HG02840 (cell line): ENCODE measurements at regions not wholly inside any gene's neighbourhood (a gene's known extent, or its start where the extent isn't known, plus 50 kb on each side); places are given as distances from the start of the nearest gene placed in this dataset.
A peak's percentile ranks its signal among the peaks of the same experiment; 100 is the strongest.

Experiments used
- ATAC-seq: cut with Tn5 transposase; IDR thresholded peaks from one replicate; pipeline ENCODE4 v1.9.1; 2021; ENCODE audit warnings: mild to moderate bottlenecking, moderate library complexity, moderate number of reproducible peaks; ENCODE audit not compliant: unreplicated experiment, low FRiP score

DNA sequence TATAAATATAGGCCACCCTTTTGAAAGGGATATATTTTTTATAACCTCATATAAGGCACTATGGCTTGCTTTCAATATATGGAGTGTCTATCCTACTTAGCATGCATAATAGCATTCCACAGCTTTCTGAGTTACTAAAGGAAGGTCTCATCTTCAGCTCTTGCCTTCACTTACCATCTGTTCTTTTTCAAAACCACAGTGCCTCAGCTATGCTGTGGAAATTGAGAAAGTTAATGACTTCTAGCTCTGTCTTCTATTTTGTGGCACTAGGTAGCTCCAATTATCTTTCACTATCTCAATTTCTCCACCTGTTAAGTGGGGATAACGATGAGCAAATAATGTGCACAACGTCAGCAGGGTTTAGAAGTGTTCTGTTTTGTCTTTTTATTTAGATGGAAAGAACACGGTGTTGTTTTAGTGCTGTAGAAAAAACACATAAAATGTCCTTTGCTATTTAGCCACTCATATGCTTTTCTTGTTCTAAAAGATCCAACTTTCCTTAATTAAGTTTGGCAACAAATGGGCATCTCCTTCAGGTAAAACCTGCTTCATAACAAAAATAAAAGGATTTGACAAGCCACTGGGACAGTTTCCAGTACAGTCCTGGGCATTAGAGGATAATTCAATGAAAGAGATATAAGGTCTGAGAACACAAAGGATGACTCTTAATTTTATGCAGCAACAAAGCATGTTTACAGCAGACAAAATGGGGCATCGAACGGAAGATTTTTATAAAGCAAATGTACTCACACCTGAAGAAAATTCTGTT lies 462.0 kb upstream of the SYT1 start:
- ATAC-seq: no peak

DNA sequence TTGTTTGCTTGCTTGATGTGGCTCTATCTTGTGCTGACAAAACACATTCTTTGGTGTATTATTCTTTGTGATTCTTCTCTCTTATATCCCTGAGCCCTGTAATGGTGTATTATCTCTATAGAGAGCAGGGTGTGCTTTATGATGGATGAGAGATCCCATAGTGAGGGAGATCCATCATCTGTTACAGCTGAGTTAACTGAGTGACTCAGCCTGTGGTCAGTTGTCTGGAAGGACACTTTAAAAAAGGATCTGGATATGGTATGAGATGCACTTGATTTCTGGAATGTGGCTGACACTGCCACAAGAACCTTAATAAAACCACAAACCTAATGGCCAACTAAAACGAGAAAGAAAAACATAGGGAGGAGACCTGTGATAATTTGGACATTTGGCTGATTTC lies 461.4 kb upstream of the SYT1 start:
- ATAC-seq: no peak

DNA sequence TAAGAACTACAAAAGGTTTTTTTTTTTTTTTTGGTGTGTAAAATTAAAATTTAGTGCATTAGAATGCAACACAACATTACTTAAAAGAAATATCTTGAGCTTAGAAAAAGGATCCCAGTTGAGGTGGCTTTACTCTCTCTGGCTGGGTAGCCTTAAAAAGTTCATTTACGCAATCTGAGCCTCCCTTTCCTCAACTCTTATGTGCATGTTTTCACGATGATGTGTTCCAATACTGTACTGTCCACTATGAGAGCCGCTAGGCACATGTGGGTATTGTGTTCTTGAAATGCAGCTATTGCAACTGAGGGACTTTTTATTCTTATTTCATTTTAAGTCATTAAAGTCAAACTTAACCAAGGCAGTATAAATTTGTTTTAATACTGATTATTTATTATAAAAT lies 460.9 kb upstream of the SYT1 start:
- ATAC-seq: no peak

DNA sequence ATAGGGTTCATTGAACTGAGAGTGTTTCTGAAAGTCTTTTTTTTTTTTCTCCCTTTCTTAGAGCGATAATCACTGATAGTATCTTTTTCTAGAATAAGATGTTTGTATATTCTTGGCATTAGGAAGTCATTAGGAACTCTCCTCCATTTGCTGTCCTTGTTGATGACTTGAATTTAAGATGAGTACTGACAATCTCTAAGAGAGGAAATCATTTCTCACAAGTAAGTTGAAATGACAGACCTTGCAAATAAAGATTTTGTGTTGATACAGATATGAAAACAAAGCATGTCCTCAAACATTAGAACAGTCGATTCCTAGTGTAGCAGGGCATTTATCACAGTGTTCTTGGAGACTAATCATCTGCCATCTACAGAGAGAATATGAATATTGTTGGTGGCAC lies 458.4 kb upstream of the SYT1 start:
- no peak for ATAC-seq

DNA sequence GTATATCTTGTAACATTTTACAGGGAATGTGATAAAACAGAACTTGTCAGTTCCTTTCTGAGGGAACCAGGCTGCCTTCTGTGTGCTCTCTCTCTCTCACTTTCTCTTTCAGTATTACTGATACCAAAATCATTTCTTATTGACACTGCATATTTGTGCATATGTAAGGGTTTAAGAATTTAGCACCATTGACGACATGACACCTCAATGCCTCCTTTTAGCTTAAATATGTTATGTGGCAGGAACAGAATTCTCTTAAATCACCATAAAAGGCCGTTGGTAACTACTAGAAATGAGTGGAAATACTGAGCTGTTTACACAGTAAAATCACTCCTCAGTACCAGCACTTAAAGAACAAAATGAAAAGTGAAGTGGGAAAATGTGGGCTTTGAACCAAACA lies 457.7 kb upstream of the SYT1 start:
- ATAC-seq: peak; percentile 57

DNA sequence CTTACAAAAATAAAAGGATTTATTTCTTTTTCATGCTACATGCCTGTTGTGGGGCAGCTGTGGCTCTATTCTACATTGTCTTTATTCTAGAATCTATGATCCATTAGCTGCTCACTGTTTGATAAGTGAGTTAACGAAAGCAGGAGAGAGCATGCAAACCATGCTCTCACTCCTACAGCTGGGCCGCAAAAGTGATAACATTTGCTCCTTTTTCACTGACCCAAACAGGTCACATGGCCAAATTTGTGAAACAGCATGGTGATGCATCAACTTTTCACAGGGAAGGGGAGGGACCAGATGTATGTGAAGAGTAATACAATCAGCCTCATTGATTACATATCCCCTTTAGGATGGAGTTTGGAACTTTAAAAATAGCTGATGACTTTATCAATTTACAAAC lies 456.9 kb upstream of the SYT1 start:
- ATAC-seq: no peak

DNA sequence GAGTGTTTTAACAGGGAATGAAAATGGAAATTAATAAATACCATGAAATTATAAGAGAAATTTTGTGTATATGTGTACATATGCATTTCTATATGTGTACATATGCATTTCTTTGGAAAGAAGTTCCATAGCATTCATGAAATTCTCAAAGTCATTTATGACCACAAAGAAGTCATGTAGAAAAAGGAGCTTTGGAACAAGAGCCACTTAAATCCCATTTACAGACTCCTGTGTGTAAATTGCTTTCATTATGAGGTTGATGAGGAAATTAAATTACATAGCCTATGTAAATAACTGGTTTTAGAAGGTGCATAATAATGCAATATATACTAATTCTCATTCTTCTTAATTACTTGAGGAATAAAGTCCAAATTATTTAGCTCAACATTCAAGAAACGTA lies 450.5 kb upstream of the SYT1 start:
- no peak for ATAC-seq

DNA sequence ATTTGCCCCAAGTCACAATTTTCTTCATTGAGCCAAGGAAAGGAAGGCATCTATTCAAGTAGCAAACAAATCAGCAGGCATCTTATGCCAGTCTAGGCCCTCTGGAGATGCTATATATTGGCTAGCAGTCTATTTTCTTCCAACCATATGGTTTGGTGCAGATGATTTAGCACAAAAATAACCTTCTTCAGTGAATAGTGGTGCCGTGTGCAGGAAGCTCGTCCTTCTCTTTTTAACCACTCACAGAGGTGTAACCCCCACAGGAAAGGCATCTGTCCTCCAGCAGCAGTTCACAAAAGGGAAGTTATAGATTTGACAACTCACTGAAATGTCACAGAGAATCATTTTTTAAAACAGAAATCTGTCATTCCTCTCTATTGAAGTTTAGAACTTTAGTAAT lies 445.7 kb upstream of the SYT1 start:
- ATAC-seq: no peak

DNA sequence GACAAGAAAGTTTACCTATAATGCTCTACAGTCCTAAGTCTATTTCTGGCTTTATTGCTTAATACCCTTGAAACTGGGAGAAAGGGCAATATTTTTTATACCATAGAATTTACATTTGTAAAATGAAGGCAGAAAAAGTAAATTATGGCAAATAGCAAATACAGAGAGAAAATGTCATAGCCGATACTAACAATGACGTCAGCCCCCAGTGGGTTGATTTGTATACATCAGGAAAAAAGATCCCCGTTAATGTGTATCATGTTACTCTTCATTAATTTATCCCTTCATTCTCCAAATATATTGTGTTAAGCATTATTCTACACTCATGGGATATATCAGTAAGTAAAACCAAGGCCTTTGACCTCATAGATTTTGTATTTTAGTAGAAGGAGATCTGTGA lies 445.1 kb upstream of the SYT1 start:
- no peak for ATAC-seq

DNA sequence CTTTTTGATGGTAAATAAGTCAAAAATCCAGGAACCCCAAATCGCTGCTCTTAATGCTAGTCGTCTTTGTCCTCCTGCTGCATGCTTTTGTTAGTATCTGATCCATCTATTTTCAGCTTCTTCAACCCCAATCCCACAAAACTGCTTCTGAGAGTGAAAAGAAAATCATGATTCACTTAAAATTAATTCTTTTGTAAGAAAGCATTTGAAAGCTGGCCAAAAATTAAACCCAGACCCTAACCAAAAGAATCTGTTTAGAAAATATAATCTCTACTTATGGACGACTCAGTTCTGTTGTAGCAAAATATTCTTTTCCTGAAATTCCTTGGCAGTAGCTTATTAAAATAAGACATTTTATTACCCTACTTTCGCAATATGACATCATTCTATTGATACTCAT lies 443.6 kb upstream of the SYT1 start:
- no peak for ATAC-seq

DNA sequence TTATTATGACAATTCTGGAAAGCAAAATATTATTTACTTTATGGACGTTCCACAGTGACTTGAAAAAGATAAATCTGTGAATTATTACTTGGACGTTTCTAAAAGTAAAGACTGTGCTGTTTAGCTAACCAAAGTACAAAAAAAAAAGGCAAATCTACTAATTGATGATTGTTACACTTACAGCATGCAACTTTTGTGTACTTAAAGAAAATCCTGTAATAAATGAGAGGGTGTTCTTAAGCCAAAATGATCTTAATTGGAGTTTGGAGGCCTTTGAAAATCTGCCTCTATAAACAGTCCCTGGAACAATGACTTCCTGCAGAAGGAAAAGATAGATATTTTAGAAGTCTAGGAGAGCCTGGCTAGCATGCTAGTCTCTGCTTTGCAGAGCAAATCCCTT lies 434.0 kb upstream of the SYT1 start:
- ATAC-seq: no peak

DNA sequence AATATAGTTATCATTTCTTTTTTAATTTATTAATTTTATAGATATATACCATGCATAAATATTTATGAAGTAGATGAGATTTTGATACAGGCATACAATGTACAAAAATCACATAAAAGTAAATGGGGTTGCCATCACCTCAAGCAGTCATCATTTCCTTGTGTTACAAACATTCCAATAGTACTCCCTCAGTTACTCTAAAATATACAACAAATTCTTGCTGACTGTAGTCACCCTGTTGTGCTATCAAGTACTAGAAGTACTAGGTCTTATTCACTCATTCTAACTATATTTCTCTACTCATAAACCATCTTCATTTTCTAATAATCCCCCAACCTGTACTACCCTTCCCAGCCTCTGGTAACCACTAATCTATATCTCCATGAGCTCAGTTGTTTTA lies 432.6 kb upstream of the SYT1 start:
- no peak for ATAC-seq

DNA sequence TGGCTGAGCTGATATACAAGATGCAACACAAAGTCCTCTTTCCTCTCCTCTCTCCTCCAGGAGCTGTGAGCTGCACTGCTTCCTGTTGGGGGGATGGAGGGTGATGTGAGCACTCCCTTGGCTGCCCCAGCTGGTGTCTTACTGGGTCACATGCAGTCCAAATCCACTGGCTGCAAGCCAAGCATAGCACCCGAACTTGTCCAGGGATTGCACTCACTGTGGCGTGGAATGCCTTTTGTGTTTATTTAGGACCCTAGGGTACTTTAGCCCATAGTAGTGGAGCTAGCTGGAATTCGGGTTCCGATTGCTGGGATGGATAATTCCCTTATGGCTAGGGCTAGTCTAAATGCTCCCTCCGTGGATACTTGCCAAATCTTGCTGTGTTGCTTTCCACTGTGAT lies 424.9 kb upstream of the SYT1 start:
- ATAC-seq: no peak

DNA sequence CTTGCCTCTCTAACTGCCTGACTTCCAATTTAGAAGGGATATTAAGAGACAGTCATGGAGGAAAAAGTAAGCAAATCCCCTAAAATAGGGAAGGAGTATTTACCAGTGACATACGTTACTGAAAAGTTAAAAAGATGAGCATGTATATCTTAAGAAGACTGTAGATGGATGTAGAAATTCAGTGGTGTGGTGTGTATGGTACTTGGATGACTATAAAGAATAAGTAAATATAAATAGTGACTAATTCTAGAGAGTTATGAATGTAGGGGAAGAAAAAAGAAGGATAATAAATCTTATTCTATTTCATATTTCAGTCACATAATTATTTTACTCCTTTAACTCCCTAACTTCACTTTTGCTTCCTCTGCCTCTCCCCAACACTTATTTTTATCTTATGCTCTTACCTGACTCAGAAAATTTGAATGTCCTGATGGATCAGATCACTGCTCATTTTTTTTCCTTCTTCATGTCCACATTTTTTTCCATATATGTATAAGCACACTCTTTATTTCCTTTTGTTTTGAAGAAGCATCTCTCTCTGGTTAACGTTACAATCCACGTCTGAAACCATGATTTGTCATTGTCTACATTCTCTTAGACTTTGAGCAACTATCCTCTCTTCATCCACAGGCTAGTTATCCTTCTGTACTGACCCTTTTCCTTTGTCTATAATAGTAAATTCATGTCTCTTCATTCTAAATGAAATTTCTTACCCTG lies 422.7 kb upstream of the SYT1 start:
- ATAC-seq: no peak

DNA sequence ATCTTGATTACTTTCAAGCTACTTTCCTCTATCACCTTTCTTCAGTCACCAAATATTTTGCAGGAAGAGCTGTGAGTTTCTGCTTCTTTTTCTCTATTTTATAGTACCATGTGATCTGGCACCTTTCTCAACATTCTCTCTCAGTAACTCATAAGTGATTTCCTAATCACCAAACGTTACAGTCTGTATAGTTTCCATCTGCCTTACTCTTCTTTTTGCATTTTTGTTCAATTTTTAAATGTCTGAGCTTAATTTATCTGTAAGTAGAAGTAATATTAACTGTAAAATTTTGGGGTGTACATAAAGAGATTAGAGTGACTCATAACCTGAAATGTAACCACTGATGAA lies 422.1 kb upstream of the SYT1 start:
- ATAC-seq: no peak

DNA sequence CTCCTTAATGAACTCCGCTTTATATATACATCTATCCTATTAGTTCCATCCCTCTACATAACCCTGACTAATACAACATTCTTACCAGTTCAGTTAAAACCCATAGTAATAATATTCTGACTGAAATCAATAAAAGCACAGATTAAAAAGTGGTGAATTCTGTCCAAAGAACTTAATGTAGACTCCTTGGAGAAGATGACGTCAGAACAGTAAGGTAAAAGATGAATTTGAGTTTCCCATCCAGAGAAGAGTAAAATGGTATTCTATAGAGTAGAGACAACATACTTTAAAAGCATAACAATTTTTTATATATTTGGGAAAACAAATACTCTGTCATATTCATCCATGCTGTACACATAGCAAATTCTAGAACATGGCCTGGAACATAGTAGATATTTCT lies 418.0 kb upstream of the SYT1 start:
- no peak for ATAC-seq

DNA sequence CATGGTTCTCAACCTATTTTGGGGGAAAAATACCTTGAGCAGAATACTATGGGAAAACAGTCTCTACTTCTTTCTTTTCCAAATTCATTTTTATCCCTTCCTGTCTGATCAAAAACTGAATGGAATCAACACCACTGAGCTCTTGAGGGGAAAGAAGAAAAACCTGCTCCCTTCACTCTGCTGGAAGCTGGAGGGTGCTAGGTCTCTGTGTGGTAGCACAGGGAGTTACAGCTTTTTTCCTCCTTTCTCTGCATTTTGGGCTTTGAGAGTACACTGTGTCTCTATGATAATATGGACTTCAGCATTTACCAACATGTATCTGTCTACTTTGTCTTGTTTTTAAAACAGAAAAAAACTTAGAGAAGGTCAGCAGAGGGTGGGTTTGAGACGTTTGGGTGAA lies 417.2 kb upstream of the SYT1 start:
- ATAC-seq: no peak

DNA sequence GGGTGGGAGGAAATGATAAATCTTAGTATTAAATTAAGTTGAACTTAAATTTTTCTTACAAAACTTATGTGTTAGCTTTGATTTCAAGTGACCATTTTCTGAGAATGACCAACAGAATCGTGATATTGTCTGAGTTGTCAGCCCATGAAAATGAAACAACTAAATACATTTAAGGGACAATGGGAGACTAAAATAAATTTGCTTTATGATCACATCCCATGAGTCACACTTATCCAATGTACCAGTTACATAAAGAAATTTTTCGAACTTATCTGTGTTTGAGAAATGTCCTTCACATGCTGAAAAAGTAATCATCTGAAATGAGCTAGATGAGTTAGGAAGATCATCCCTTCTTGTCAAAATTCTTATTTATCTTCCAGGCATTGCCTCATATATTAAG lies 415.9 kb upstream of the SYT1 start:
- ATAC-seq: no peak

DNA sequence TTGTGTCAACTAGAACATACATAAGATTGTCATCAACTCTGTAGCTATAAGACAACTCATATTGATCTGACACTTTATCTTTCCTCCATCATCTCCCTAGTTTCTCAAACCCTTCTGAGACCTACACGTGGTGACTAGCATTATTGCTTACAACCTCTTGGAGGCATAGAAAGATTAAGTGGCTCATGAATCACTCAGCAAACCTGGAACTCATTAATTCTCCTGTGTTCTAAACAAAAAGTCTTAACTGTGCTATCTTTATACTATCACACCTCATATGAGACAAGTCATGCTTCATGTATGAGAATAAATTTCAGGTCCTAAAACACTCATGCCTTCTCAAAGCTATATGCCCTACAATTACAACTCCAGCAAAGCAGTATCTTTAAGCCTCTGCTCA lies 408.6 kb upstream of the SYT1 start:
- no peak for ATAC-seq

DNA sequence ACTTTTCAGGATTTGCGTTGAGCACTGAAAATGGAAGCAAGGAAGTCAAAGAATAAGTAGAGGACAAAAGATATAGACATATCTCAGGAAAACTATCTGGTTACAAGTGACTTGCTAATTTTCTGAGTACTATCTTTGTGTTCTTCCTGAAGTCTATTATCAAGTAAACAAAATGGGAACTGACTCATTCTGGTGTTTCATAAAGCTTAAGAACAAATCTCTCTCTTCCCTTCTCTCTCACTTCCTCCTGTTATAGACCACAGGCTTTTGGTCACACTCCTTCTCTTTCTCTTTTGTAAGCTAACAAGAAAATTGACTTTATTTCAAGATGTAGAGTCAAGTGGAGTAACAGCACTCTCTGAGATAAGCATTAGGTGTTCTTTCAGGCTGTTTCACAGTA lies 406.6 kb upstream of the SYT1 start:
- peak; percentile 99 for ATAC-seq

DNA sequence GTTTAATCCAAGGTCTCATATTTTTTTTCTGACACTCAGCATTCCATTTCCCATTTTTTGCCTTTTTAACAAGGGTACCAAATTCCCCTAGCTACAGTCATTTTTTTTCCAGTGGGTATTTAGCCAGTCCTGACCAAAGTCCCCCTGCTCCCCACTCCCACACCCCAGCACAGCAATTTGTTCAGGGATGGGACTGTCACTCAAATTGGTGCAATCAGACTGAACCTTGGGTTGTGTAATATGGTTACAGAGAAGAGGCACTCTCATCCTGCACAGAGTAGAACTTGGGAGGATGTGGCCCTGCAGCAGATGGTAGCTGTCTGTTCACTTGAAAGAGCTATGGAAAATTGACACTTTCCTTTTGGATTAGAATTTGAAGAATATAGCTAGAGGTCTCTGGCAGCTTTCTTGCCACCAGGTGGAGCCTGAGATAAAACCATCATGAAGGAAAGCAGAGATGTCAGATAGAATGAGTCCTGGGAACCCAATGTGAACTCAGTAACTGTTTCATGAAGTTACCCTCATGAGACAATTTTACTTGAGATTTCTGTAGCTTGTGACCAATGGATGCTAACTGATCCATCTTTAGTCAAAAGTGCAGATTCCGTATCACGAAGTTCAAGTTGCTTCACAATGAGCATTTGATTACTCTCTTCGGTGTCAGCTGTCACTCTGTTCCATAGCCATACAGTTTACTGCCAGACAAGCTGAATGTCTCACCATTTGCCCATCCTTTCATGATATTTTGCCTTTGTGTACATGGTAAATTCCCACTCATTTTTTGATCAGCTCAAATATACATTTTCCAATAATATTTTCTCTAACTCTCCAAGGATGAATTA lies 394.0 kb upstream of the SYT1 start:
- no peak for ATAC-seq

DNA sequence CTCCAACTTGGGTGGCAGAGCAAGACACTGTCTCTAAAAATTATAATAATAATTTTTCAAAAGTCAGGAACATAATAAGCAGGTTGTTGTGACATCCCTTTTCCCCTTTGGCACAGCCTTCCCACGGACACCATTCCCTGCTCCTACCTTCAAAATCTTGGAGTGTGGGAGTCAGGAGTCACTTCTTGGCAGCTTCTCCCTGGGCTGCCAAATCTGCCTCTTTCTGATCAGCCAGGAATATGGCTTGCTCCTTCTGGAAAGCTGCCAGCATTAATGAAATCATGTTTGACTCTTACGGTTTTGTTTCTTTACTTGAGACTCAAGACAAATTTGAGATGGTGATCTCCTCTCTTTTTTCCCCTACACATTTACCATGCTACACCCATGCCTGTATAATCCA lies 391.4 kb upstream of the SYT1 start:
- ATAC-seq: no peak
